BE2C (cell line): ENCODE measurements at regions not wholly inside any gene's neighbourhood (a gene's known extent, or its start where the extent isn't known, plus 50 kb on each side); places are given as distances from the start of the nearest gene placed in this dataset.

ENCODE experiments used
- DNase-seq: peaks from one replicate; pipeline ENCODE4 v3.0.0-alpha.2; 2020
- H3K27me3 ChIP-seq: fragments of 250-450 bp; sonication (Bioruptor Pico); 2 replicates; pipeline ENCODE4 v1.5.1; 2020; ENCODE audit warnings: mild to moderate bottlenecking
- H3K36me3 ChIP-seq: fragments of 250-450 bp; sonication (Bioruptor Pico); 2 replicates; pipeline ENCODE4 v1.5.1; 2020; ENCODE audit warnings: mild to moderate bottlenecking
- H3K4me1 ChIP-seq: fragments of 250-450 bp; sonication (Bioruptor Pico); 2 replicates; pipeline ENCODE4 v1.5.1; 2020
- H3K4me3 ChIP-seq: 2 replicates; pipeline ENCODE4 v1.5.1; 2011; ENCODE audit warnings: low read depth, low read length
- H3K9me3 ChIP-seq: fragments of 250-450 bp; sonication (Bioruptor Pico); 2 replicates; pipeline ENCODE4 v1.5.1; 2020
- CTCF ChIP-seq: IDR thresholded peaks from 2 replicates; pipeline ENCODE4 v1.5.1; 2012; ENCODE audit warnings: mild to moderate bottlenecking, low read depth, low read length

- Histone ChIP-seq H3K4me1 (no peaks in the 10 kb centered on the region), H3K4me3 (no peak overlapping the region), H3K36me3 (no peaks in the 10 kb centered on the region), H3K9me3 (no peaks in the 10 kb centered on the region), H3K27me3 (no peaks in the 10 kb centered on the region)
- no peak for DNase-seq
- no peak for TF ChIP-seq CTCF
Measured at GRCh38 chr1:40914927-40915569, 52.9 kb upstream of the CITED4 start.

- Histone ChIP-seq H3K36me3 (no peaks in the 10 kb centered on the region), H3K4me1 (no peaks in the 10 kb centered on the region), H3K27me3 (no peaks in the 10 kb centered on the region), H3K9me3 (no peaks in the 10 kb centered on the region), H3K4me3 (no peak overlapping the region)
- no peak for TF ChIP-seq CTCF
- no peak for DNase-seq
Measured at GRCh38 chr1:40915581-40915980, 53.4 kb upstream of the CITED4 start.

GRCh38 chr1:40917995-40918711 lies 56.0 kb upstream of the CITED4 start:
- Histone ChIP-seq H3K4me3 (no peak overlapping the region), H3K9me3 (no peaks in the 10 kb centered on the region), H3K27me3 (no peaks in the 10 kb centered on the region), H3K36me3 (no peaks in the 10 kb centered on the region), H3K4me1 (no peaks in the 10 kb centered on the region)
- no peak for DNase-seq
- TF ChIP-seq CTCF: no peak

GRCh38 chr1:40919475-40920011 lies 57.4 kb upstream of the CITED4 start:
- Histone ChIP-seq H3K27me3 (no peaks in the 10 kb centered on the region), H3K4me1 (no peaks in the 10 kb centered on the region), H3K36me3 (no peaks in the 10 kb centered on the region), H3K9me3 (no peaks in the 10 kb centered on the region), H3K4me3 (no peak overlapping the region)
- DNase-seq: no peak
- TF ChIP-seq CTCF: no peak

GRCh38 chr1:40921522-40921921 lies 58.0 kb upstream of the CTPS1 start:
- no peaks in the 10 kb centered on the region for H3K4me1 ChIP-seq
- H3K9me3 ChIP-seq: no peaks in the 10 kb centered on the region
- no peak for TF ChIP-seq CTCF
- H3K4me3 ChIP-seq: no peak overlapping the region
- no peak for DNase-seq
- H3K27me3 ChIP-seq: no peaks in the 10 kb centered on the region
- no peaks in the 10 kb centered on the region for H3K36me3 ChIP-seq

- Histone ChIP-seq H3K4me3 (no peak overlapping the region), H3K4me1 (no peaks in the 10 kb centered on the region), H3K36me3 (no peaks in the 10 kb centered on the region), H3K9me3 (no peaks in the 10 kb centered on the region), H3K27me3 (no peaks in the 10 kb centered on the region)
- no peak for DNase-seq
- no peak for TF ChIP-seq CTCF
Measured at GRCh38 chr1:40921981-40922677, 57.4 kb upstream of the CTPS1 start.
